ENCODE measurements at regions not wholly inside any gene's neighbourhood (a gene's known extent, or its start where the extent isn't known, plus 50 kb on each side); places are given as distances from the start of the nearest gene placed in this dataset.
A peak's percentile ranks its signal among the peaks of the same experiment; 100 is the strongest.
"Not testable (repeated sequence)": the region's sequence is repeated elsewhere in the genome, so short reads cannot be mapped to it uniquely, and the experiment has no call there.

- H3K27me3 ChIP-seq, result no peaks in the 10 kb centered on the region
- WGBS, 2 donors, result 58 to 73% methylated on average over 4 of the region's 4 CpGs
- no peaks in the 10 kb centered on the region for H3K36me3 ChIP-seq
- no peaks in the 10 kb centered on the region for H3K4me1 ChIP-seq
- H3K4me3 ChIP-seq, result no peak overlapping the region
- intact Hi-C loops (cut with DNase I), result no loop called here
- H3K9me3 ChIP-seq, result no peaks in the 10 kb centered on the region
- TF ChIP-seq, protein P1, sequence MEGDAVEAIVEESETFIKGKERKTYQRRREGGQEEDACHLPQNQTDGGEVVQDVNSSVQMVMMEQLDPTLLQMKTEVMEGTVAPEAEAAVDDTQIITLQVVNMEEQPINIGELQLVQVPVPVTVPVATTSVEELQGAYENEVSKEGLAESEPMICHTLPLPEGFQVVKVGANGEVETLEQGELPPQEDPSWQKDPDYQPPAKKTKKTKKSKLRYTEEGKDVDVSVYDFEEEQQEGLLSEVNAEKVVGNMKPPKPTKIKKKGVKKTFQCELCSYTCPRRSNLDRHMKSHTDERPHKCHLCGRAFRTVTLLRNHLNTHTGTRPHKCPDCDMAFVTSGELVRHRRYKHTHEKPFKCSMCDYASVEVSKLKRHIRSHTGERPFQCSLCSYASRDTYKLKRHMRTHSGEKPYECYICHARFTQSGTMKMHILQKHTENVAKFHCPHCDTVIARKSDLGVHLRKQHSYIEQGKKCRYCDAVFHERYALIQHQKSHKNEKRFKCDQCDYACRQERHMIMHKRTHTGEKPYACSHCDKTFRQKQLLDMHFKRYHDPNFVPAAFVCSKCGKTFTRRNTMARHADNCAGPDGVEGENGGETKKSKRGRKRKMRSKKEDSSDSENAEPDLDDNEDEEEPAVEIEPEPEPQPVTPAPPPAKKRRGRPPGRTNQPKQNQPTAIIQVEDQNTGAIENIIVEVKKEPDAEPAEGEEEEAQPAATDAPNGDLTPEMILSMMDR (IDR thresholded peaks at IDR 0.05), result no peak
- TF ChIP-seq POLR2A (IDR thresholded peaks at IDR 0.05), result no peak
- H3K27ac ChIP-seq, result no peak overlapping the region
- DNase-seq, result no peak
Measured at GRCh38 chr3:75242012-75242735, 422.0 kb upstream of the FRG2C start.

DNA sequence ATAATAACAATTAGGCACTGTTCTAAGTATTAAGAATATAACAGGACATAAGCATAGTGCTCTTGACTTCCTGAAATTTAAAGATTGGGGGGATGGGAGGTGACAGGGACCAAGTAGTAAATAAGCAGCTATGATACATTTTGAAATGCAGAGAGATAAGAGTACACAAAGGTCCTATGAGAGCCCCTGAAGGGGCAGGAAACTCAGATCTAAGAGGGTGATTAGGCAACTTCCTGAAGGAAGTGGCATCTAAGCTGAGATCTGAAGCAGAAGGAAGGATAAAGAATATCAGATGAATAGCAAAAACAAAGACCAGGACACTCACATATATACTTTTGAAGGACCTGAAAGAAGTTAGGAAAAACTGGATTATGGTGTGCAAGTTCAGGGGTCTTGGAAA, 415.2 kb upstream of the FRG2C start:
- no peak for DNase-seq
- no peaks in the 10 kb centered on the region for H3K9me3 ChIP-seq

GRCh38 chr3:75254685-75255084, 409.4 kb upstream of the FRG2C start:
- TF ChIP-seq, protein P1 (IDR thresholded peaks at IDR 0.05), result no peak
- TF ChIP-seq POLR2A (IDR thresholded peaks at IDR 0.05), result no peak
- Histone ChIP-seq H3K27me3 (no peaks in the 10 kb centered on the region), H3K27ac (no peak overlapping the region), H3K4me1 (no peaks in the 10 kb centered on the region), H3K36me3 (no peaks in the 10 kb centered on the region), H3K9me3 (no peaks in the 10 kb centered on the region), H3K4me3 (no peak overlapping the region)
- intact Hi-C loops (cut with DNase I), result no loop called here
- 50 to 83% methylated on average over 3 of the region's 3 CpGs for WGBS, 2 donors
- DNase-seq, result no peak

More for the DNA sequence above, 415.2 kb upstream of the FRG2C start:
- Histone ChIP-seq H3K4me3 (no peak overlapping the region), H3K4me1 (no peaks in the 10 kb centered on the region), H3K27me3 (no peaks in the 10 kb centered on the region), H3K36me3 (no peaks in the 10 kb centered on the region), H3K27ac (no peak overlapping the region)
- intact Hi-C loops (cut with DNase I), result no loop called here
- TF ChIP-seq, protein P1 (IDR thresholded peaks at IDR 0.05), result no peak
- no peak for TF ChIP-seq POLR2A (IDR thresholded peaks at IDR 0.05)

- H3K4me3 ChIP-seq; DNase-seq; H3K27ac ChIP-seq; H3K9me3 ChIP-seq; H3K27me3 ChIP-seq; H3K36me3 ChIP-seq; H3K4me1 ChIP-seq; intact Hi-C loops (cut with DNase I): not testable (repeated sequence)
- TF ChIP-seq, protein P1 (IDR thresholded peaks at IDR 0.05), result peak in 5 of 6 experiments; percentile 23 to 58 (median 37)
- 33 to 44% methylated on average over 5 of the region's 5 CpGs for WGBS, 2 donors
Measured at GRCh38 chr3:75258825-75259683, 405.1 kb upstream of the FRG2C start.

DNA sequence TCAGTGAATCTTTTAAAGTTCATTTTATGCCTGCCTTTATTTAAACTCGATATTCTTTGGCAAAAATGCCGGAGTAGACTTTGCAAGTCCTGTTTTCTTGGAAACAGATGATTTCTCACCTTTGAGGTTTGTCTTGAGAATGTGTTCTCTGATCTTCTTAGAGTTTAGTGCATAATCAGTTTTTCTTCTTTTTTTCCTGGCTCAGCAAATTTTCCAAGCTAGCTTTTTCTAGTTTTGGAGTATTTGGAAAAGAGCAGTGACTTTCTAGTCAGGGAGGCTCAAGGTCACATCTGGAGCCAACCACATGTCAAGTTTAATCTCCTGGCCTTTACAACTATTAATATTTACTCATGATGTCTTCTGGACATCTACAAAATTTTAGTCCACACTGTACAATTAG, 403.2 kb upstream of the FRG2C start:
- H3K4me3 ChIP-seq; H3K27me3 ChIP-seq; DNase-seq; H3K36me3 ChIP-seq; H3K27ac ChIP-seq; H3K4me1 ChIP-seq; intact Hi-C loops (cut with DNase I); H3K9me3 ChIP-seq: not testable (repeated sequence)
- 56 to 71% methylated on average over 2 of the region's 2 CpGs for WGBS, 2 donors

All from esophagus squamous epithelium (tissue), 5 donors.